ENCODE measurements at regions not wholly inside any gene's neighbourhood (a gene's known extent, or its start where the extent isn't known, plus 50 kb on each side); places are given as distances from the start of the nearest gene placed in this dataset.

DNA sequence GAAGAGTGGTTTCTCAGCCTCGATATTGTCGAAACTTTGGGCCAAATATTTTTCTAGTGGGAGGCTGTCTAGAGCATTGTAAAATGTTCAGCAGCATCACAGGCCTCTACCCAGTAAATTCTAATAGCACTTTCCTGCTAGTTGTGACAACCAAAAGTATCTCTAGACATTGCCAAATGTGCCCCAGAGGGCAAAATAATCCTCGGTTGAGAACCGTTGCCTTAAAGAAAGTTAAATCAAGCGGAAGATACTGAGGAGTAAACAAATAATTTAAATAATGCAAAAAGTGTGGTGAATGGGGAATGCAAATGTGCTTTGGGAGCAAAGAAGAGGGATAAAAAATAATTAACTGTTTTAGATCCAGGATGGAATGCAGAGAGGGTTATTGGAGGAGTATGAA lies 106.4 kb upstream of the ASCC3 start:
- TF ChIP-seq, protein P1, sequence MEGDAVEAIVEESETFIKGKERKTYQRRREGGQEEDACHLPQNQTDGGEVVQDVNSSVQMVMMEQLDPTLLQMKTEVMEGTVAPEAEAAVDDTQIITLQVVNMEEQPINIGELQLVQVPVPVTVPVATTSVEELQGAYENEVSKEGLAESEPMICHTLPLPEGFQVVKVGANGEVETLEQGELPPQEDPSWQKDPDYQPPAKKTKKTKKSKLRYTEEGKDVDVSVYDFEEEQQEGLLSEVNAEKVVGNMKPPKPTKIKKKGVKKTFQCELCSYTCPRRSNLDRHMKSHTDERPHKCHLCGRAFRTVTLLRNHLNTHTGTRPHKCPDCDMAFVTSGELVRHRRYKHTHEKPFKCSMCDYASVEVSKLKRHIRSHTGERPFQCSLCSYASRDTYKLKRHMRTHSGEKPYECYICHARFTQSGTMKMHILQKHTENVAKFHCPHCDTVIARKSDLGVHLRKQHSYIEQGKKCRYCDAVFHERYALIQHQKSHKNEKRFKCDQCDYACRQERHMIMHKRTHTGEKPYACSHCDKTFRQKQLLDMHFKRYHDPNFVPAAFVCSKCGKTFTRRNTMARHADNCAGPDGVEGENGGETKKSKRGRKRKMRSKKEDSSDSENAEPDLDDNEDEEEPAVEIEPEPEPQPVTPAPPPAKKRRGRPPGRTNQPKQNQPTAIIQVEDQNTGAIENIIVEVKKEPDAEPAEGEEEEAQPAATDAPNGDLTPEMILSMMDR (IDR thresholded peaks at IDR 0.05; ENCODE audit: unreplicated experiment) = no peak
- Mint-ChIP-seq H3K27ac (ENCODE audit: low read depth, unreplicated experiment) (no peak overlapping the region), H3K9me3 (ENCODE audit: unreplicated experiment) (no peaks in the 10 kb centered on the region), H3K36me3 (ENCODE audit: insufficient read depth, unreplicated experiment) (no peaks in the 10 kb centered on the region), H3K27me3 (ENCODE audit: insufficient read depth, unreplicated experiment) (no peaks in the 10 kb centered on the region), H3K4me3 (ENCODE audit: unreplicated experiment) (no peak overlapping the region), H3K4me1 (ENCODE audit: insufficient read depth, unreplicated experiment) (no peaks in the 10 kb centered on the region)
- ChIA-PET POLR2A (no interaction called here), CTCF (interaction anchor here (0.7 kb wide), 1 partner anchor 42 kb away, joined by 4 read pairs; no protein-coding TSS in a partner anchor)
- intact Hi-C loops (cut with micrococcal nuclease) = no loop called here
- DNase-seq (ENCODE audit: unreplicated experiment) = no peak
- BruUV-seq (replicated peaks) = no TSS peak

GRCh38 chr6:100988391-100988984 lies 107.4 kb upstream of the ASCC3 start:
- TF ChIP-seq, protein P1 (IDR thresholded peaks at IDR 0.05; ENCODE audit: unreplicated experiment) = no peak
- H3K27me3 Mint-ChIP-seq (ENCODE audit: insufficient read depth, unreplicated experiment) = no peaks in the 10 kb centered on the region
- DNase-seq (ENCODE audit: unreplicated experiment) = no peak
- H3K36me3 Mint-ChIP-seq (ENCODE audit: insufficient read depth, unreplicated experiment) = no peaks in the 10 kb centered on the region
- no peak overlapping the region for H3K4me3 Mint-ChIP-seq (ENCODE audit: unreplicated experiment)
- POLR2A ChIA-PET = no interaction called here
- no TSS peak for BruUV-seq (replicated peaks)
- CTCF ChIA-PET = interaction anchor here (0.6 to 1.6 kb wide), 4 partner anchors 9 to 1392 kb away, joined by 3 to 4 read pairs (median 4); no protein-coding TSS in a partner anchor
- no peaks in the 10 kb centered on the region for H3K9me3 Mint-ChIP-seq (ENCODE audit: unreplicated experiment)
- H3K27ac Mint-ChIP-seq (ENCODE audit: low read depth, unreplicated experiment) = no peak overlapping the region
- H3K4me1 Mint-ChIP-seq (ENCODE audit: insufficient read depth, unreplicated experiment) = no peaks in the 10 kb centered on the region
- intact Hi-C loops (cut with micrococcal nuclease) = no loop called here

- intact Hi-C loops (cut with micrococcal nuclease) = no loop called here
- no peaks in the 10 kb centered on the region for H3K4me1 Mint-ChIP-seq (ENCODE audit: insufficient read depth, unreplicated experiment)
- H3K27me3 Mint-ChIP-seq (ENCODE audit: insufficient read depth, unreplicated experiment) = no peaks in the 10 kb centered on the region
- H3K9me3 Mint-ChIP-seq (ENCODE audit: unreplicated experiment) = no peaks in the 10 kb centered on the region
- ChIA-PET CTCF (interaction anchor here (0.6 to 1.6 kb wide), 3 partner anchors 10 to 1581 kb away, joined by 3 to 4 read pairs (median 3); no protein-coding TSS in a partner anchor), POLR2A (interaction anchor here (1.7 kb wide), 1 partner anchor 109 kb away, joined by 3 read pairs; the partner anchor contains the start of gene ASCC3)
- H3K27ac Mint-ChIP-seq (ENCODE audit: low read depth, unreplicated experiment) = no peak overlapping the region
- DNase-seq (ENCODE audit: unreplicated experiment) = no peak
- TF ChIP-seq, protein P1 (IDR thresholded peaks at IDR 0.05; ENCODE audit: unreplicated experiment) = no peak
- BruUV-seq (replicated peaks) = no TSS peak
- H3K36me3 Mint-ChIP-seq (ENCODE audit: insufficient read depth, unreplicated experiment) = no peaks in the 10 kb centered on the region
- H3K4me3 Mint-ChIP-seq (ENCODE audit: unreplicated experiment) = no peak overlapping the region
These were observed 108.9 kb upstream of the ASCC3 start for GRCh38 chr6:100990070-100990469.

DNA sequence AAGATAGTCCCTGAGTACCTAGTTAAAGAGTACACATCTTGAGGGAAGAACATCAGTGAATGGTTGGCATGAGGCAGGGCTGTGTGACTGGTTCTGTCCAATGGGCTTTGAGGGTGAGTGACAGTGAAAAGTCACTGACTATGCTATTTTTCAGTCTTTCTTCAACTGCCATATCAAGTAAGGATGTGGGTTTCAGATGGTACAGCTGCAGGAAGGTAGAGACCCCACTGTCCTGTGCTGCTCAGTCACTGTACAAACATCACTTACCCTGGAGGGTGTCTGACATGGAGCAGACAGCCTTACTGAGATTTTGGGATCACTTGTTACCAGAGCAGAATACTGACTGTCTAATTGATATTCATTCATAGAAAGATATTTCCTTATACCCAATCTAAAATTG lies 115.3 kb upstream of the ASCC3 start:
- POLR2A ChIA-PET = interaction anchor here (1.0 kb wide), 1 partner anchor 116 kb away, joined by 3 read pairs; no protein-coding TSS in a partner anchor
- no peak overlapping the region for H3K4me3 Mint-ChIP-seq (ENCODE audit: unreplicated experiment)
- peaks cover 19% of the 10 kb centered on the region for H3K4me1 Mint-ChIP-seq (ENCODE audit: insufficient read depth, unreplicated experiment)
- intact Hi-C loops (cut with micrococcal nuclease) = no loop called here
- CTCF ChIA-PET = no interaction called here
- no TSS peak for BruUV-seq (replicated peaks)
- H3K36me3 Mint-ChIP-seq (ENCODE audit: insufficient read depth, unreplicated experiment) = no peaks in the 10 kb centered on the region
- H3K27ac Mint-ChIP-seq (ENCODE audit: low read depth, unreplicated experiment) = no peak overlapping the region
- no peaks in the 10 kb centered on the region for H3K9me3 Mint-ChIP-seq (ENCODE audit: unreplicated experiment)
- no peaks in the 10 kb centered on the region for H3K27me3 Mint-ChIP-seq (ENCODE audit: insufficient read depth, unreplicated experiment)
- TF ChIP-seq, protein P1 (IDR thresholded peaks at IDR 0.05; ENCODE audit: unreplicated experiment) = no peak
- DNase-seq (ENCODE audit: unreplicated experiment) = no peak
